Endothelial cell of umbilical vein (primary cell): ENCODE measurements at regions not wholly inside any gene's neighbourhood (a gene's known extent, or its start where the extent isn't known, plus 50 kb on each side); places are given as distances from the start of the nearest gene placed in this dataset.

Experiments
- BruUV-seq: library from RNA; stranded (reverse); fragments of 400-500 nt; replicated peaks from 2 replicates; lab custom pipeline; 2021; lab: Mats Ljungman, UMichigan
- CTCF ChIA-PET: fragments of 300-600, 350-600 bp; sonication (Branson Sonifier 250); formaldehyde crosslinking; loops from one replicate; lab custom pipeline; 2021; ENCODE audit warnings: antibody characterized with exemption, inconsistent platforms; lab: Charles Lee
- POLR2A ChIA-PET: fragments of 300-600, 350-600 bp; sonication (Branson Sonifier 250); formaldehyde crosslinking; loops from one replicate; lab custom pipeline; 2021; ENCODE audit warnings: antibody characterized with exemption, inconsistent platforms; lab: Charles Lee
- DNase-seq: peaks from one replicate; pipeline ENCODE4 v3.0.0-alpha.2; 2011; ENCODE audit warnings: low read depth, low spot score
- FAIRE-seq: peaks from 2 replicates; lab custom pipeline; 2011; peaks lifted over from hg19 to GRCh38; lab: Jason Lieb, UNC
- H2AFZ ChIP-seq: 2 replicates; pipeline ENCODE4 v1.6.0; 2012; ENCODE audit warnings: low read depth, low read length, control low read depth, inconsistent platforms
- H3K27ac ChIP-seq: 2 replicates; pipeline ENCODE4 v1.5.1; 2011; ENCODE audit warnings: low read depth, mild to moderate bottlenecking, control low read depth, low read length, moderate library complexity; ENCODE audit not compliant: insufficient read depth
- H3K27me3 ChIP-seq, 2 experiments: 2 replicates each; pipeline versions ENCODE4 v1.6.0 to v1.6.1; 2011; ENCODE audit warnings: low read length in 2 of 2, mixed read lengths in 1 of 2; ENCODE audit not compliant: control insufficient read depth in 2 of 2, insufficient read depth in 2 of 2
- H3K36me3 ChIP-seq, 2 experiments: 2 replicates in 1 of 2; 3 replicates in 1 of 2; pipeline ENCODE4 v1.5.1; 2011; ENCODE audit warnings: low read length in 2 of 2, mild to moderate bottlenecking in 1 of 2, moderate library complexity in 1 of 2; ENCODE audit not compliant: control insufficient read depth in 2 of 2, insufficient read depth in 2 of 2; ENCODE audit errors: extremely low read depth in 1 of 2
- H3K4me1 ChIP-seq: 3 replicates; pipeline ENCODE4 v1.5.1; 2011; ENCODE audit warnings: mild to moderate bottlenecking, low read length; ENCODE audit not compliant: control insufficient read depth, insufficient read depth; ENCODE audit errors: extremely low read depth
- H3K4me2 ChIP-seq: 2 replicates; pipeline ENCODE4 v1.6.1; 2011; ENCODE audit warnings: low read length, control low read depth, mixed read lengths; ENCODE audit not compliant: insufficient read depth
- H3K4me3 ChIP-seq, 3 experiments: fragments of 200-600 bp in 1 of 3; sonication (generic), shearing (Covaris generic) in 1 of 3; replicated peaks in 1 of 3; 2 replicates each; pipeline ENCODE4 v1.5.1; 2011 to 2016; ENCODE audit warnings: control low read depth in 3 of 3, low read length in 3 of 3, mild to moderate bottlenecking in 2 of 3, inconsistent platforms in 1 of 3, low read depth in 1 of 3, moderate library complexity in 1 of 3; ENCODE audit not compliant: insufficient read depth in 1 of 3
- H3K79me2 ChIP-seq: 2 replicates; pipeline ENCODE4 v1.6.0; 2012; ENCODE audit warnings: low read length, inconsistent platforms; ENCODE audit not compliant: control insufficient read depth, insufficient read depth
- H3K9ac ChIP-seq: replicated peaks from 2 replicates; pipeline ENCODE3; 2011; ENCODE audit warnings: low read length, control low read depth; ENCODE audit not compliant: insufficient read depth; ENCODE audit errors: extremely low read depth
- H3K9me1 ChIP-seq: replicated peaks from 3 replicates; pipeline ENCODE4 v1.6.0; 2011; ENCODE audit warnings: mild to moderate bottlenecking, low read length; ENCODE audit not compliant: control insufficient read depth, insufficient read depth; ENCODE audit errors: extremely low read depth
- H3K9me3 ChIP-seq: replicated peaks from 2 replicates; pipeline ENCODE4 v1.5.1; 2012; ENCODE audit warnings: low read length, inconsistent platforms; ENCODE audit not compliant: control insufficient read depth, insufficient read depth
- H4K20me1 ChIP-seq: replicated peaks from 2 replicates; pipeline ENCODE3; 2011; ENCODE audit warnings: mild to moderate bottlenecking, low read length; ENCODE audit not compliant: control insufficient read depth, insufficient read depth; ENCODE audit errors: extremely low read depth
- CTCF ChIP-seq, 2 donors: IDR thresholded peaks; 1 replicate in 1 of 2; 2 replicates in 1 of 2; pipeline ENCODE4 v1.5.1; 2011; ENCODE audit warnings: low read length in 2 of 2, mild to moderate bottlenecking in 2 of 2, moderate library complexity in 2 of 2, control low read depth in 1 of 2, inconsistent platforms in 1 of 2, low read depth in 1 of 2; ENCODE audit not compliant: insufficient read depth in 1 of 2; ENCODE audit errors: extremely low read depth in 1 of 2
- EZH2 ChIP-seq: IDR thresholded peaks from 2 replicates; pipeline ENCODE4 v1.6.1; 2012; ENCODE audit warnings: borderline replicate concordance, low read depth, mild to moderate bottlenecking, moderate library complexity, low read length, inconsistent platforms; ENCODE audit not compliant: severe bottlenecking
- FOS ChIP-seq: IDR thresholded peaks from 2 replicates; pipeline ENCODE4 v1.6.1; 2011; ENCODE audit warnings: mild to moderate bottlenecking, low read length, moderate library complexity, borderline replicate concordance; ENCODE audit not compliant: insufficient read depth
- JUN ChIP-seq: IDR thresholded peaks from 2 replicates; pipeline ENCODE4 v1.6.1; 2011; ENCODE audit warnings: borderline replicate concordance, low read depth; ENCODE audit not compliant: insufficient read length, insufficient read depth
- MAX ChIP-seq: IDR thresholded peaks from 2 replicates; pipeline ENCODE4 v1.6.1; 2011; ENCODE audit not compliant: insufficient read depth, insufficient read length
- POLR2A ChIP-seq: IDR thresholded peaks from 2 replicates; pipeline ENCODE4 v1.6.1; 2012; ENCODE audit warnings: low read depth, mild to moderate bottlenecking, control low read depth, low read length
- POLR2AphosphoS5 ChIP-seq: IDR thresholded peaks from 2 replicates; pipeline ENCODE4 v1.6.1; 2012; ENCODE audit warnings: low read depth, mild to moderate bottlenecking, control low read depth, low read length, moderate library complexity; ENCODE audit not compliant: insufficient read depth
- dilution Hi-C: fragments of 300-500 bp; cut with MboI; formaldehyde crosslinking; loops from one replicate; pipeline ENCODE4 v1.15.0; 2019; ENCODE audit warnings: low sequenced_read_pairs; ENCODE audit not compliant: extremely low pct_ligation_motif_present
- intact Hi-C: fragments of 100-400 bp; cut with micrococcal nuclease; formaldehyde crosslinking; loops from one replicate; pipeline ENCODE4 v1.10.0; 2022

GRCh38 chrY:13552393-13553116 lies 72.7 kb upstream of the UTY start:
- dilution Hi-C loops: no loop called here

More at GRCh38 chrY:13552393-13553116, 72.7 kb upstream of the UTY start:
- H3K4me2 ChIP-seq: no peak overlapping the region
- H3K79me2 ChIP-seq: no peaks in the 10 kb centered on the region
- CTCF ChIA-PET: no interaction called here
- H3K9me3 ChIP-seq: no peaks in the 10 kb centered on the region
- no peak overlapping the region for H2AFZ ChIP-seq
- no peaks in the 10 kb centered on the region for H3K9me1 ChIP-seq
- H3K27me3 ChIP-seq: no peaks in the 10 kb centered on the region
- H3K27ac ChIP-seq: no peak overlapping the region
- DNase-seq (no peak), FAIRE-seq (no peak)
- POLR2A ChIA-PET: no interaction called here
- H3K4me1 ChIP-seq: no peaks in the 10 kb centered on the region
- no peak overlapping the region for H3K9ac ChIP-seq
- no TSS peak for BruUV-seq
- no peaks in the 10 kb centered on the region for H3K36me3 ChIP-seq
- intact Hi-C loops: no loop called here
- H3K4me3 ChIP-seq: no peak overlapping the region
- TF ChIP-seq JUN: no peak
- no peak for TF ChIP-seq POLR2A
- TF ChIP-seq EZH2: no peak
- TF ChIP-seq CTCF (IDR thresholded peaks at IDR 0.05; ENCODE audit: extremely low read depth in 1 of 2, insufficient read depth in 1 of 2, low read depth in 1 of 2, low read length in 2 of 2): no peak
- TF ChIP-seq MAX: no peak
- no peak for TF ChIP-seq POLR2AphosphoS5
- no peak for TF ChIP-seq FOS
- no peaks in the 10 kb centered on the region for H4K20me1 ChIP-seq
